A549 (cell line): ENCODE measurements at regions not wholly inside any gene's neighbourhood (a gene's known extent, or its start where the extent isn't known, plus 50 kb on each side); places are given as distances from the start of the nearest gene placed in this dataset.

Source experiments
- ATAC-seq, 2 experiments: fragments of 200-7000 bp in 1 of 2; fragments of >200 bp in 1 of 2; cut with Nextera tagmentation in 1 of 2; cut with Tn5 transposase in 1 of 2; 3 replicates each; pipeline versions ENCODE4 v1.8.0 to v1.9.1; 2018 to 2020; ENCODE audit warnings: mild to moderate bottlenecking in 1 of 2, moderate library complexity in 1 of 2
- CTCF ChIA-PET: fragments of 300-600 bp; sonication (Branson Sonifier 250); formaldehyde crosslinking; extraction: SDS; loops from one replicate; lab custom pipeline; 2021; ENCODE audit warnings: antibody characterized with exemption, inconsistent platforms; lab: Yijun Ruan, JAX
- POLR2A ChIA-PET: fragments of 350-600 bp; formaldehyde crosslinking; extraction: SDS; loops from one replicate; lab custom pipeline; 2021; ENCODE audit warnings: antibody characterized with exemption, inconsistent platforms; lab: Yijun Ruan, JAX
- DNase-seq, 2 experiments: peaks; one replicate each; pipeline versions ENCODE4 v3.0.0 to v3.0.0-alpha.2; 2011 to 2016; ENCODE audit warnings: low read depth in 1 of 2, low spot score in 1 of 2
- FAIRE-seq: peaks from 2 replicates; lab custom pipeline; 2011; peaks lifted over from hg19 to GRCh38; lab: Jason Lieb, UNC
- H3K27ac ChIP-seq, 2 experiments: fragments of >200 bp; sonication (Bioruptor Twin); formaldehyde crosslinking; 3 replicates each; pipeline ENCODE4 v1.5.1; 2016 to 2017
- H3K4me1 ChIP-seq: fragments of >200 bp; sonication (Bioruptor Twin); formaldehyde crosslinking; 3 replicates; pipeline ENCODE4 v1.6.1; 2016
- H3K4me2 ChIP-seq: fragments of >200 bp; sonication (Bioruptor Twin); formaldehyde crosslinking; 3 replicates; pipeline ENCODE4 v1.6.1; 2016
- H3K4me3 ChIP-seq: fragments of >200 bp; sonication (Bioruptor Twin); formaldehyde crosslinking; 3 replicates; pipeline ENCODE4 v1.5.1; 2016
- H3K9me3 ChIP-seq: fragments of >200 bp; sonication (Bioruptor Twin); formaldehyde crosslinking; 3 replicates; pipeline ENCODE4 v1.6.1; 2016
- CEBPB ChIP-seq, 2 experiments: fragments of >200 bp in 1 of 2; sonication (Bioruptor Twin) in 1 of 2; formaldehyde crosslinking in 1 of 2; IDR thresholded peaks; 2 replicates each; pipeline ENCODE4 v1.6.1; 2012 to 2016
- CHD4 ChIP-seq: fragments of 200-600 bp; sonication (generic); IDR thresholded peaks from 2 replicates; pipeline ENCODE4 v1.6.1; 2016; ENCODE audit warnings: antibody characterized with exemption, mild to moderate bottlenecking, borderline replicate concordance
- EHF ChIP-seq: fragments of 250-450 bp; sonication (Bioruptor Pico); IDR thresholded peaks from 2 replicates; pipeline ENCODE4 v1.5.0; 2020; ENCODE audit warnings: mild to moderate bottlenecking
- EHMT2 ChIP-seq: fragments of 200-600 bp; sonication (generic); IDR thresholded peaks from 2 replicates; pipeline ENCODE4 v1.6.1; 2016; ENCODE audit warnings: antibody characterized with exemption, low read depth, mild to moderate bottlenecking, moderate library complexity
- ELK1 ChIP-seq: fragments of 150-350 bp; IDR thresholded peaks from 2 replicates; pipeline ENCODE4 v1.6.1; 2014; ENCODE audit warnings: low read depth, mild to moderate bottlenecking, low read length
- GATA3 ChIP-seq: IDR thresholded peaks from 2 replicates; pipeline ENCODE4 v1.6.1; 2012; ENCODE audit warnings: borderline replicate concordance
- HOXB5 ChIP-seq: fragments of 250-450 bp; sonication (Bioruptor Pico); IDR thresholded peaks from 2 replicates; pipeline ENCODE4 v1.5.0; 2020; ENCODE audit warnings: mild to moderate bottlenecking, moderate library complexity
- JUN ChIP-seq, 2 experiments: fragments of >200 bp; sonication (Bioruptor Twin); formaldehyde crosslinking; IDR thresholded peaks; 2 replicates in 1 of 2; 3 replicates in 1 of 2; pipeline ENCODE4 v1.6.1; 2016 to 2017
- NPAS2 ChIP-seq: fragments of 250-450 bp; sonication (Bioruptor Pico); IDR thresholded peaks from 2 replicates; pipeline ENCODE4 v1.8.0; 2022; ENCODE audit warnings: mild to moderate bottlenecking, moderate library complexity, borderline replicate concordance
- POLR2A ChIP-seq: IDR thresholded peaks from 2 replicates; pipeline ENCODE4 v1.6.1; 2012; ENCODE audit warnings: mild to moderate bottlenecking, low read length
- RCOR1 ChIP-seq: fragments of 150-350 bp; IDR thresholded peaks from 2 replicates; pipeline ENCODE4 v1.6.1; 2014; ENCODE audit warnings: antibody characterized with exemption, low read length, low read depth
- RFX5 ChIP-seq: fragments of 450-650 bp; IDR thresholded peaks from 2 replicates; pipeline ENCODE4 v1.7.1; 2014; ENCODE audit warnings: antibody characterized with exemption, mild to moderate bottlenecking, moderate library complexity
- SREBF2 ChIP-seq: fragments of 450-650 bp; IDR thresholded peaks from 2 replicates; pipeline ENCODE4 v1.6.1; 2014; ENCODE audit warnings: mild to moderate bottlenecking, moderate library complexity
- USF2 ChIP-seq: fragments of 450-650 bp; IDR thresholded peaks from 2 replicates; pipeline ENCODE4 v1.6.1; 2014; ENCODE audit warnings: antibody characterized with exemption
- ZFP36 ChIP-seq: fragments of 450-650 bp; IDR thresholded peaks from 2 replicates; pipeline ENCODE4 v1.6.1; 2014; ENCODE audit warnings: borderline replicate concordance; ENCODE audit not compliant: partially characterized antibody
- ZNF302 ChIP-seq: fragments of 250-450 bp; sonication (Bioruptor Pico); IDR thresholded peaks from 2 replicates; pipeline ENCODE4 v1.9.0; 2021; ENCODE audit warnings: inconsistent platforms, mild to moderate bottlenecking, moderate library complexity
- ZSCAN20 ChIP-seq: fragments of 250-450 bp; sonication (Bioruptor Pico); IDR thresholded peaks from 2 replicates; pipeline ENCODE4 v1.8.0; 2022; ENCODE audit warnings: mild to moderate bottlenecking, moderate library complexity
- WGBS: methylation state at CpG from one replicate; pipeline ENCODE4 v1.1.6; 2017; ENCODE audit errors: missing lambda C conversion rate; 5-methylcytosine and 5-hydroxymethylcytosine counted together
- TF ChIP-seq, protein P1 (sequence below): IDR thresholded peaks from 2 replicates; pipeline ENCODE4 v1.6.1; 2012

DNA sequence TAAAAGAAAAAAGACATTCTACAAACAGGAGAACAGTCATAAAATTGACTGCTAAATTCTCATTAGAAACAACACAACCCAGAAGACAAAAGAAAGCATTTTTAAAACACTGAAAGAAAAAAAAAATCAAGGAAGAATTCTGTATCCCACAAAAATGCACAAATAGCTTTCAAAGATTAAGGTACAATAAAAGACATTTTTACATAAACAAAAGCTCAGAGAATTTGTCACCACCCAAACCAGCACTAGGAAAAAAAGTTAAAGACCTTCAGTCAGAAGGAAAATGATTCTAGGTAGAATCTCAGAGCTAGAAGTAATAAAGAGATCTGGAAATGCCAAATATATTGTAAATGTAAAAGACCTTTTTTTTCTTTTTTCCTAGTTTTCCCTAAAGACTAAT, 252.4 kb downstream of the CLIC5 start (continued):
- TF ChIP-seq RCOR1 (no peak), CHD4 (no peak), NPAS2 (CRISPR knock-in tag) (no peak)
- TF ChIP-seq, all 56 proteins: peak for 0

- DNase-seq (no peak), ATAC-seq (no peak), FAIRE-seq (no peak)
- Histone ChIP-seq H3K4me2 (no peak overlapping the region), H3K27ac (no peak overlapping the region), H3K9me3 (no peaks in the 10 kb centered on the region; the same call in 2 of the 3 replicates), H3K4me1 (no peaks in the 10 kb centered on the region), H3K4me3 (no peak overlapping the region)
- TF ChIP-seq EHF (no peak), USF2 (no peak), ZSCAN20 (CRISPR knock-in tag) (no peak), POLR2A (no peak), CHD4 (no peak), ZNF302 (CRISPR knock-in tag) (no peak), ZFP36 (no peak)
- TF ChIP-seq, protein P1, sequence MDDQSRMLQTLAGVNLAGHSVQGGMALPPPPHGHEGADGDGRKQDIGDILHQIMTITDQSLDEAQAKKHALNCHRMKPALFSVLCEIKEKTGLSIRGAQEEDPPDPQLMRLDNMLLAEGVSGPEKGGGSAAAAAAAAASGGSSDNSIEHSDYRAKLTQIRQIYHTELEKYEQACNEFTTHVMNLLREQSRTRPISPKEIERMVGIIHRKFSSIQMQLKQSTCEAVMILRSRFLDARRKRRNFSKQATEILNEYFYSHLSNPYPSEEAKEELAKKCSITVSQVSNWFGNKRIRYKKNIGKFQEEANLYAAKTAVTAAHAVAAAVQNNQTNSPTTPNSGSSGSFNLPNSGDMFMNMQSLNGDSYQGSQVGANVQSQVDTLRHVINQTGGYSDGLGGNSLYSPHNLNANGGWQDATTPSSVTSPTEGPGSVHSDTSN = no peak
- WGBS = 42% methylated on average over 2 of the region's 2 CpGs
- ChIA-PET CTCF (no interaction called here), POLR2A (no interaction called here)
Measured at GRCh38 chr6:45759472-45759810, 256.2 kb downstream of the CLIC5 start.

GRCh38 chr6:45758787-45759471, 256.7 kb downstream of the CLIC5 start:
- H3K27ac ChIP-seq = no peak overlapping the region
- WGBS = 34% methylated on average over 10 of the region's 15 CpGs
- ATAC-seq (no peak), FAIRE-seq (no peak), DNase-seq (no peak)
- H3K4me3 ChIP-seq = no peak overlapping the region
- TF ChIP-seq GATA3 (no peak), HOXB5 (CRISPR knock-in tag) (no peak), ELK1 (no peak), EHMT2 (no peak)
- ChIA-PET POLR2A (no interaction called here), CTCF (no interaction called here)
- H3K4me1 ChIP-seq = no peaks in the 10 kb centered on the region
- H3K4me2 ChIP-seq = no peak overlapping the region
- no peaks in the 10 kb centered on the region; the same call in 2 of the 3 replicates for H3K9me3 ChIP-seq

DNA sequence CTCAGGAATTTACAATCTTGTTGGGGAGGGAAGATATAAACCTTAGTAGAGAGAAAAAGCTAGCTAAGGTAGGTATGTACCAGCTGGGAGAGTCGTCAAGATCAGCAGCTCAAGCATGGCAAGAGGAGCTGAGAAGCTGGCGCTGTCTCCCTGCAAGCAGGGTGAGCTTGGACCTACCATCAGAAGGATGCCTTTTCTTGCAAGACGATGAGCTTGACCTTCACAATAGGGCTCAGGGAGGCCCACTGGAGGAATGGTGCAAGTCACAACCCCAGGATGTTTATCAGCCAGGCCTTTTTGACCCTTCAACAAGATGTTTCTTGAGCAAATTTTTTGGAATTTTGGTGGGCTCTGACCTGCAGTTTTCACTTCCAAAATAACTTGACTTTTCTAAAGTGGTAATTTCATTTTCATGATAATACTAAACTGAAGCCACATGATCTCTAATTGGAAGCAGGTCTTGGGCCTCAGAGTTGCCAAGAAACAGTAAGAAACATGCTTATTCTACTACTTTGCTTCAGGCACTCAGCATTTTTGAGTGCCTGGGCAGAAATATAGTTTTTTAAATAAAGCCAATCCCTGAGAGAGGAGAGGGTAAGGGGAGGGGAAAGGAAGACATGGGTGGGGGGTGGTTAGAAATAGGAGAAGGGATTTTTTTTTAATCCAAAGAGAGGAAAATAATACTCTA, 258.1 kb downstream of the CLIC5 start:
- no peak for DNase-seq
- ChIA-PET POLR2A (no interaction called here), CTCF (no interaction called here)
- no peak for TF ChIP-seq RFX5
- no peak for TF ChIP-seq SREBF2
- no peak for TF ChIP-seq ZSCAN20 (CRISPR knock-in tag)
- TF ChIP-seq JUN (IDR thresholded peaks at IDR 0.05) = no peak
- TF ChIP-seq CEBPB (IDR thresholded peaks at IDR 0.05) = no peak
- H3K9me3 ChIP-seq = no peaks in the 10 kb centered on the region
- H3K4me2 ChIP-seq = no peak overlapping the region
- H3K4me3 ChIP-seq = no peak overlapping the region
- no peak for FAIRE-seq
- 45% methylated on average over 3 of the region's 3 CpGs for WGBS
- no peak for ATAC-seq
- H3K4me1 ChIP-seq = no peaks in the 10 kb centered on the region
- H3K27ac ChIP-seq = no peak overlapping the region
